ENCODE measurements at regions not wholly inside any gene's neighbourhood (a gene's known extent, or its start where the extent isn't known, plus 50 kb on each side); places are given as distances from the start of the nearest gene placed in this dataset.
"Not testable (repeated sequence)": the region's sequence is repeated elsewhere in the genome, so short reads cannot be mapped to it uniquely, and the experiment has no call there.

- no peak overlapping the region for H3K4me3 ChIP-seq (ENCODE audit: control insufficient read depth, low read depth, low read length)
- TF ChIP-seq CTCF (IDR thresholded peaks at IDR 0.05; ENCODE audit: control insufficient read depth, insufficient read depth, low read depth, low read length, missing control alignments) = no peak
- DNase-seq (ENCODE audit: low read depth) = no peak
Measured at GRCh38 chr17:63295839-63296590, 150.1 kb downstream of the CYB561 start.

- not testable (repeated sequence) for DNase-seq (ENCODE audit: low read depth)
Measured at GRCh38 chr17:63298916-63299315, 147.2 kb downstream of the CYB561 start.

GRCh38 chr17:63304704-63305261, 141.3 kb downstream of the CYB561 start:
- DNase-seq (ENCODE audit: low read depth) = no peak
- no peak for TF ChIP-seq CTCF (IDR thresholded peaks at IDR 0.05; ENCODE audit: control insufficient read depth, insufficient read depth, low read depth, low read length, missing control alignments)
- no peak overlapping the region for H3K4me3 ChIP-seq (ENCODE audit: control insufficient read depth, low read depth, low read length)

More at GRCh38 chr17:63298916-63299315, 147.2 kb downstream of the CYB561 start:
- H3K4me3 ChIP-seq (ENCODE audit: control insufficient read depth, low read depth, low read length) = not testable (repeated sequence)

- no peak for DNase-seq (ENCODE audit: low read depth)
- no peak for TF ChIP-seq CTCF (IDR thresholded peaks at IDR 0.05; ENCODE audit: control insufficient read depth, insufficient read depth, low read depth, low read length, missing control alignments)
Measured at GRCh38 chr17:63305857-63306256, 140.2 kb downstream of the CYB561 start.

GRCh38 chr17:63306855-63307254, 139.3 kb downstream of the CYB561 start:
- no peak overlapping the region for H3K4me3 ChIP-seq (ENCODE audit: control insufficient read depth, low read depth, low read length)
- DNase-seq (ENCODE audit: low read depth) = no peak
- TF ChIP-seq CTCF (IDR thresholded peaks at IDR 0.05; ENCODE audit: control insufficient read depth, insufficient read depth, low read depth, low read length, missing control alignments) = no peak

More at GRCh38 chr17:63305857-63306256, 140.2 kb downstream of the CYB561 start:
- no peak overlapping the region for H3K4me3 ChIP-seq (ENCODE audit: control insufficient read depth, low read depth, low read length)

- no peak for TF ChIP-seq CTCF (IDR thresholded peaks at IDR 0.05; ENCODE audit: control insufficient read depth, insufficient read depth, low read depth, low read length, missing control alignments)
- no peak overlapping the region for H3K4me3 ChIP-seq (ENCODE audit: control insufficient read depth, low read depth, low read length)
- DNase-seq (ENCODE audit: low read depth) = no peak
Measured at GRCh38 chr17:63308272-63308671, 137.8 kb downstream of the CYB561 start.

GRCh38 chr17:63309021-63309420, 137.1 kb downstream of the CYB561 start:
- H3K4me3 ChIP-seq (ENCODE audit: control insufficient read depth, low read depth, low read length) = no peak overlapping the region
- no peak for DNase-seq (ENCODE audit: low read depth)
- no peak for TF ChIP-seq CTCF (IDR thresholded peaks at IDR 0.05; ENCODE audit: control insufficient read depth, insufficient read depth, low read depth, low read length, missing control alignments)

Measured in AG09309 (cell line).